Pons (tissue), 1 donor: ENCODE measurements at regions not wholly inside any gene's neighbourhood (a gene's known extent, or its start where the extent isn't known, plus 50 kb on each side); places are given as distances from the start of the nearest gene placed in this dataset.
"Not testable (repeated sequence)": the region's sequence is repeated elsewhere in the genome, so short reads cannot be mapped to it uniquely, and the experiment has no call there.

Experiments
- DNase-seq: peaks from one replicate; pipeline ENCODE4 v3.0.0-alpha.2; 2016; ENCODE audit warnings: low spot score

DNA sequence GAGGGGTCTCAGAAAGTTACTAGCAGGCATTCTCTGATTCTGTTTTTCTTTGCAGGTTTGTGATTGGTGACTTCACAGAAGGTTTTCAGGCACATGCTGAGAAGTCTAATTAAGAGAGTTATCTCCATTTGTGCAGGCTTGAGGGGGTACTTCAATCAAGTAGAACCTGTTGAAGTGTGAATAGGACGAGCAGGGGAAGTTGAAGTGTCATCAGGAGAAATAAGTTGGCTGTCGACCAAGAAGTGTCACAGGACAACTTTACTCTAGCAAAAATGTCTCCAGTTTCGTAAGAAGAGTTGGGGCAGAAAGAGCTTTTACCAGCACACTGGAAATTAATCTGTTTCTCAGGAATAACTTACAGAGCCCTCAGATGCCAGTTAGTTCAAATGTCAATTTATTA, 576.5 kb upstream of the SLITRK5 start:
- DNase-seq: no peak

DNA sequence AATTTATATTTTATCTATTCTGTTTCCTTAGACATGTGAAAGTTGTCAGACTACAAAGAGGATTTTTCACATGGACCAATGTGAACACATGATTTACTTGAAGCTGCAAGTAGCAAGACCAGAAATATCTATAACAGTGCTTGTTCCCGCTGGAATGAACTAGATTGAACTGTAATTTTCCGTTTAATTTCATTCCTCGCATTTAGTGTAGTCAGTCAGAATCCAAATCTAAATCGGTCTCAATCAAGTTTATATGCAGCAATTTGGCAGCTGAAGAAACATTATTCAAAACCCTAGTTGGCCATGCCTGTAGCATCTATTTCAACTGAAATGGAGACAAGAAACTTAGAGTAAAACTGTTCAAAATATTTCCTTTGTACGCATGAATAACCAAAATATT, 570.7 kb upstream of the SLITRK5 start:
- no peak for DNase-seq

DNA sequence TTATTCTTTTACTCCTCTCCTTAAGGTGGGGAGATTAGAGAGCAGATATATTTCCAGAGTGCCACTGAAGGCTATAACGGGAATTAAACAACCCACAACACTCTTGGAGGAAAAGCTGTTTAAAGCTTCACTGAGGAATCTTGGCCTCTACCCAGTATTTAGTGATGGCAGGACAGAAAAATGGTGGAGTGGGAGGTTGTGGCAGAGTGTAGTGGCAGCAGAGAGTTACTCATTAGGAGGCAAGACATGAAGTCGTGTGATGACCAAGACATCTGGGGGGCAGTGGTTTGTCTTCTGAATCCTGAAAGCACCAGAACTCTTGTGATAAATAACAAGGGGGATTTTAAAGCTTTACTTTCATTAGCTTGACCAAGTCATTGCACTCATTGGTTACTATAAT, 563.5 kb upstream of the SLITRK5 start:
- DNase-seq: no peak

DNA sequence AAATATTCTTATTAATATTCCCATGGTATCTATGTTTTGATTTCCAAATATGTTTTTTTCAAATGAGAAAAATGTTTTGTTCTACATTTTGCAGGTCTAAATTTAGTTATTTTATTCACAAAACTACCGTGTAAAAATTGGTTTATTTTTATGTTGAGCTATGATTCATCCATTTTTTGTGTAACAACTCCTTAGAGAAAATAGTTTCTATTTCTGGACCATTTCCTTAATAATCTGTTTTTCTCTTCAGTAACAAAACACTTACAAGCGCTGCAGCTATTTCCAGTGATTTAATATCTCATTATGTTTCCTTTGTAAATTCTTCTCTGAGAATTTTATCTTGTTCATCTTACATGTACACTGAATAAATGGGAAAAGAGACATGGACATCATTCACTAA, 550.7 kb upstream of the SLITRK5 start:
- DNase-seq: no peak

GRCh38 chr13:87122551-87122950, 548.6 kb upstream of the SLITRK5 start:
- no peak for DNase-seq

GRCh38 chr13:87123987-87124784, 547.0 kb upstream of the SLITRK5 start:
- no peak for DNase-seq

DNA sequence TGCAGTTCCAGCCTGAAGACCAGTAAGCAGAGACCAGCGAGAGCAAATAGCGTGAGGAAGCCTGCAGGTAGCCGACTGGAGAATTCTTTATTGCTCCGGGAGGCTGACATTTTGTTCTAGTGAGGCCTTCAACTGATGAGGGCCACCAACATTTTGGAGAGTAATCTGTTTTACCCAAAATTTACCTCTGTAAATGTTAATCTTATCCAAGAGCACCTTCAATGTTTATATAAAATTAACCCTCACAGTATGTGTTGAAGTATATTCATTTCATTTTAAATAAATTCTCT, 546.4 kb upstream of the SLITRK5 start:
- no peak for DNase-seq

- peak; percentile 29 for DNase-seq
These were observed 543.1 kb upstream of the SLITRK5 start for GRCh38 chr13:87128036-87128435.

DNA sequence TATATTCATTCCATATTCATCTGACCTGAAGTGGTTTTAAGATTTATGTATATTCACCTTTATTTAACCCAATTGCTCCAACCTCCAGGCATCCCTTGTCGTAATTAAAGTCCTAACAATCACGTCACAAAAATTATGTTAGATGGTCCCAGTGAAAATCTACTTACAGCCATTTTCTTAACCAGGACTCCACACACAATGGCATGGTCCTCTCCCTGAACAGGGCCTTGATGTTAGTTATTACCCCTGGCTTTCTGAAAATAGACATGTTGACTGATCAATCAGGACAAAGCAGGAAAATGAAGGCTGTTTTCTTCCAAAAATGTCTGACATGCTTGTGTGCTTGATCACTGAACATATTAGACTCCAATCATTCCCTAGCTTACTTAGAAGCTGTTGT, 542.7 kb upstream of the SLITRK5 start:
- no peak for DNase-seq

DNA sequence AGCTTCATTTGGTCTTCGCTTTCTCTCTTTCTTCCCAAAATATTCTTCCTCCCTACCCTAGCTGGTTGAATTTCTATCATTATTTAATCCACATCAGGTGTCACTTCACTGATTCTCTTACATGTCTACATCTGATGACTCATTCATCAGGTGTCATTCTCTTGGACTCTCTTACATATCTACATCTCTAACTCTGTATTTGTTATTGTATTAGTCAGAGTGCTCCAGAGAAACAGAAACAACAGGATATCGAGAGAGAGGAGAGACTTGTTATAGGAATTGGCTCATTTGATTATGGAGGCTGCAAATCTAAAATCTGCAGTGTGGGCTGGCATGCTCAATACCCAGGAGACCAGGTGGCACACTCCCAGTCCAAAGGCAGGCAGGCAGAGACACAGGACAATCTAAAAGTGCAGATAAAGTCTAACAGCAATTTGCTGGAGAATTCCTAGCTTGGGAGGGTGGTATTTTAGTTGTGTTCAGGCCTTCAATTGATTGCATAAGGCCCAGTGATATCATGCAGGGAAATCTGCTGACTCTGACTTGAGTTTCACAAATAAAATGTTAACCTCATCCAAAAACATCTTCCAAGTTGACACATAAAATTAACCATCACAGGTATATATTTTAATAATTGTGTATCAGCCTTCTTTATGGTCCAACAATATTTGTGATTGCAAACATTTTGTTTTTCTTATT, 541.4 kb upstream of the SLITRK5 start:
- DNase-seq: no peak

GRCh38 chr13:87130423-87130822, 540.7 kb upstream of the SLITRK5 start:
- no peak for DNase-seq

DNA sequence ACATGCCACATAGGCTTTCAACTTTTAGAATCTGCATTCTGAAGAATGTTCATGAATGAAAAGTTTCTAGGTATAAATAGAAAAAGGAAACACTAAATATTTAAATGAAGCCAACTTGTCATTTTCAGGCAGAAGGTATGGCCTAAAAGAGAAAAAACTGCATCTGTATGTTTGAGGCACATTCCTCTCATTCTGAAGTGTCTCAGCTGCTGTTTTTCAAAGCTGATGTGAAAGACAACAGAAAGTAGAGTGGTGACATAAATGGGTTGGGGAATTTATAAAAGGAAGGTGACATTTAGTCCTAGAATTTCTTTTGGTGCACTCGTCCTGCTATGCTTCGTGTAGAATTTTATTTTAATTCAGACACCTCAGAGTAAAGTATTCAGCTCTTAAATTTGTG, 539.6 kb upstream of the SLITRK5 start:
- no peak for DNase-seq

DNA sequence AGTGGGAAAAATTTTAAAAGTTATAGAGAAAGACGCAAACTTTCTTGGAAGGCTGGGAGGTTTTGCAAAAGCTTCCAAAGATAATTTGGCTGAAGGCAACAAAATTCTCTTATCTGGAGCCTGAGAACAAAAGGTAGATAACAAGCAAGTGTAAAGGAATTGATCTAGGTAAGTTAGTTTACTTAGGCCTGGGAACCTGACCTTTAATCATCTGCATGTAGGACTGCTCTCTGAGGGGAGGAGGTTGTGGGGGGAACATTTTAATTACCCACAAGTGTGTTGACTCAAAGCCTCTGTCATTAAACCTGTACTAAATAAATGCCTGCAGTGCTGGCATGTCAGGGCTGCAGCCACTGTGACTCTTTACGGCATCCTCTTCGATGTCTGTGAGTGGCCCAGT, 532.3 kb upstream of the SLITRK5 start:
- no peak for DNase-seq

DNA sequence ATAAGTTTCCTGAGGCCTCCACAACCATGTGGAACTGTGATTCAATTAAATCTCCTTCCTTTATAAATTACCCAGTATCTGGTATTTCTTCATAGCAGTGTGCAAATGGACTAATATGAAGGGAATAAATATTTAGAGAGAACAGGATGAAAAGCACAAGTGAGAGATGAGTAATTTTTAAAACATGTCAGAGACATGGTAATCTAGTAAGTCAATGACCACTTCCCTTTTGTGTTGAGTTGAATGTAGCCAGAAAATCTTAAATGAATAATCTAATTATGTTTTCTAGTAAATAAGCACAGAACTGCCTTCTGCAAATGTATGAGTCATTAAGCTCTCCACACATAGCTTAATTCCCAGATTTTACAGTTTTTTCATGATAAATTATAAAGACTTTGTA, 524.1 kb upstream of the SLITRK5 start:
- no peak for DNase-seq

DNA sequence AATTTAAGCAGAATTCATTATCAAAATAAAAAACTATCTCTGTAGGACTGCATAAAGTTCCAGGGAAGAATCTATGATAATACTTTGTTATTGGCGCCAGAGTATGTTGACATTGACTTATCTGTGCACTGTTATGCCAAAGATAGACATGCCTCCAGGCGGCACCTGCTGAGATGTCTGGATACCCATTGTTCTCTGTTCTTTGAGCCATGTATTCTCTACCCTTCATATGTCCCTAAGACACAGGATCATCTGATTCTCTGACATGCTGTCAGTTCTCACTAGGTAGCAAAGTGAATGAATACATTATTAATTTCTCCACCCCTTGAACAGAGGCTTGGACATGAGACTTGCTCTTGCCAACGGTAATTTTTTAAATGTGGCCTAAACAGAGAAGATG, 517.8 kb upstream of the SLITRK5 start:
- DNase-seq: no peak

DNA sequence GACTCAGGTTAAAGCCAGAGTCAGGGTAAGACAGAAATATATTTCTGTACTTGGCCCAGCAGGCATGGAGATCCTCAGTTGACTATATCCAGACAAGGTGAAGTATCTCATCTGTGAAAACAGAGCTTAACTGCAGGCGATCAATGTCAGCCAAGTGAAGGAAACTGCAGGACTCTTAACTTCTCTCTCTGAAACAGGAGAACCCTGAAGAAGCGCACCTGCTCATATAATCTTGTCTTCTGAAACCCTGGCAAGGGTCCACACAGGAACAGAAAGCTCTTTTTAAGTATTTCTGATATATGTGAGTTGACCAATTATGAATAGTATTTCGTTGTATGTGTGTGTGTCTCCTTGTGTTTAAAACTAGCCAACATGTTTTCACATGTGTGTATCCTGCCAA, 504.8 kb upstream of the SLITRK5 start:
- DNase-seq: no peak

DNA sequence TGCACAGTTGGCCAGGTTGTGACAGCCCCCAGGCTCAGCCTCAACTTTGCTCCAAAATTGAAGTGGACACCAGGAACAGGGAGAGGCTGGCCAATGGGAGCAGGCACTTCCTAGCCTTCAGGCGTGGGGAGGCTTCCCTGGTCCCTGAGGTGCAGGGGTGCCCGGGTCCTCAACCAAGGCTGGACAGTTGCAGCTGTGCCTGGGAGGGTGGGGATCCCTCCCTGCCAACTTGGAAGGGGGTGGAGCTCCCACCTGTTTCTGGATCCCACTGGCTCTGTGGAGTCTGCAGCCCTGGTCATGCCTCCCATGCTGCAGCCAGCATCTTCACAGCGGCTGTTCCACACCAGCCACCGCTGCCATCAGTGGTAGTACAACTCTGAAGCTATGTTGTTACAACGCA, 502.8 kb upstream of the SLITRK5 start:
- DNase-seq: no peak

- no peak for DNase-seq
These were observed 501.8 kb upstream of the SLITRK5 start for GRCh38 chr13:87169337-87169736.

- DNase-seq: no peak
These were observed 498.9 kb upstream of the SLITRK5 start for GRCh38 chr13:87172166-87172835.

DNA sequence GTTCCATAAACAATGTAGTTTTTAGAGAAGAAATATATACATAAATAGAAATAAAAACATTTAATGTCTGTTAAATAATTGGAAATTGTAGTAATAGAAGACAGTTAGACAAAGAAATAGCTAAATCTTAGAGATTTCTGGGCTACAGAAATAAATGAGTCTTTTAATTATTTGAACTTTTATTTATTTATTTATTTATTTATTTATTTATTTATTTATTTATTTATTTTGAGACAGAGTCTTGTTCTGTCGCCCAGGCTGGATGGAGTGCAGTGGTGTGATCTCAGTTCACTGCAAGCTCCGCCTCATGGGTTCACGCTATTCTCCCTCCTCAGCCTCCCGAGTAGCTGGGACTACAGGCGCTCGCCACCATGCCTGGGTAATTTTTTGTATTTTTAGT, 486.0 kb upstream of the SLITRK5 start:
- not testable (repeated sequence) for DNase-seq

DNA sequence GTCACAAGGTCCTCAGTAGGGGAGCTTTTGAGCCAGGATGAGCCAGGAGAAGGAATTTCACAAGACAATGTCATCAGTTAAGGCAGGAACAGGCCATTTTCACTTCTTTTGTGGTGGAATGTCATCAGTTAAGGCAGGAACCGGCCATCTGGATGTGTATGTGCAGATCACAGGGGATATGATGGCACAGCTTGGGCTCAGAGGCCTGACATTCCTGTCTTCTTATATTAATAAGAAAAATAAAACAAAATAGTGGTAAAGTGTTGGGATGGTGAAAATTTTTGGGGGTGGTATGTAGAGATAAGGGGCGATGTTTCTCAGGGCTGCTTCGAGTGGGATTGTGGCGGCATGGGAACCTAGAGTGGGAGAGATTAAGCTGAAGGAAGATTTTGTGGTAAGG, 484.5 kb upstream of the SLITRK5 start:
- not testable (repeated sequence) for DNase-seq

- DNase-seq: not testable (repeated sequence)
These were observed 479.7 kb upstream of the SLITRK5 start for GRCh38 chr13:87191485-87191884.

GRCh38 chr13:87198371-87198770, 472.8 kb upstream of the SLITRK5 start:
- no peak for DNase-seq
